ENCODE measurements at regions not wholly inside any gene's neighbourhood (a gene's known extent, or its start where the extent isn't known, plus 50 kb on each side); places are given as distances from the start of the nearest gene placed in this dataset.

DNA sequence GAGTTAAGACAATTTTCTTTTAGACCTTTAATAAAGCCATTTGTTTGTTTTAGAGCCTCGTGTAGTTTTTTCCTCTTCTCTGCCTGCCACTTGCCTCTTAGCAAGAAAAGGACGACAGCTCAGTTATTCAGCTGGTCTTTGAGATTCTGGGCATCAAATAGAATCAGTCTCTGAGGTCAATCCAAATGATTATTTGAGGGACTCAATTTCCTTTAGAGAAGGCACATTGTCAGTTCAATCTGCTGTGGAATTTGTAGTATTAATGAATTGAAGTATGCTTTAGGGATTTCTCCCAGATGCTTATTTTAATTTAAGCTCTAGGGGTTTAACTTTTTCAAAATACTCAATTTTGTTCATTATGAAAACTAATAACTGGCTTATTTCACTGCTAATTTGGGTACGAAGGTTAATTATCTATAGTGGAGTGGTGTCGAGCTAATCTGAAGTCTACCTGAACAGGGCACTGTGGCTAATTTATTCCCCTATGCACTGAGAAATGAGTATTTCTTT lies 841.2 kb upstream of the AUTS2 start:
- Histone ChIP-seq H3F3A (ENCODE audit: low read length, unreplicated experiment) (no peaks in the 10 kb centered on the region), H3K27ac (ENCODE audit: low read length) (no peak overlapping the region), H3K36me3 (ENCODE audit: low read depth, low read length) (no peaks in the 10 kb centered on the region), H3K4me2 (ENCODE audit: low read length) (no peak overlapping the region), H4K20me1 (ENCODE audit: low read length) (no peaks in the 10 kb centered on the region), H2AFZ (ENCODE audit: low read length) (no peak overlapping the region), H3K4me1 (ENCODE audit: insufficient read depth, low read length) (no peaks in the 10 kb centered on the region), H3K9me2 (replicated peaks; ENCODE audit: low read length) (no peaks in the 10 kb centered on the region), H3K9me3 (ENCODE audit: low read length) (no peaks in the 10 kb centered on the region), H3K4me3 (ENCODE audit: low read length) (no peak overlapping the region), H3K9ac (ENCODE audit: low read length) (no peak overlapping the region), H3K79me2 (ENCODE audit: low read length) (no peaks in the 10 kb centered on the region), H3K27me3 (ENCODE audit: low read length) (no peaks in the 10 kb centered on the region)
- no TSS peak for BruUV-seq (replicated peaks)
- ChIA-PET CTCF (no interaction called here), POLR2A (ENCODE audit: unreplicated experiment) (no interaction called here)
- ATAC-seq (no peak), DNase-seq (no peak)
- intact Hi-C loops (cut with micrococcal nuclease), result no loop called here
- TF ChIP-seq EZH2phosphoT487 (IDR thresholded peaks at IDR 0.05; ENCODE audit: borderline replicate concordance, low read length) (no peak), EZH2 (IDR thresholded peaks at IDR 0.05; ENCODE audit: low read length, unreplicated experiment) (no peak)
- TF ChIP-seq, protein P1, sequence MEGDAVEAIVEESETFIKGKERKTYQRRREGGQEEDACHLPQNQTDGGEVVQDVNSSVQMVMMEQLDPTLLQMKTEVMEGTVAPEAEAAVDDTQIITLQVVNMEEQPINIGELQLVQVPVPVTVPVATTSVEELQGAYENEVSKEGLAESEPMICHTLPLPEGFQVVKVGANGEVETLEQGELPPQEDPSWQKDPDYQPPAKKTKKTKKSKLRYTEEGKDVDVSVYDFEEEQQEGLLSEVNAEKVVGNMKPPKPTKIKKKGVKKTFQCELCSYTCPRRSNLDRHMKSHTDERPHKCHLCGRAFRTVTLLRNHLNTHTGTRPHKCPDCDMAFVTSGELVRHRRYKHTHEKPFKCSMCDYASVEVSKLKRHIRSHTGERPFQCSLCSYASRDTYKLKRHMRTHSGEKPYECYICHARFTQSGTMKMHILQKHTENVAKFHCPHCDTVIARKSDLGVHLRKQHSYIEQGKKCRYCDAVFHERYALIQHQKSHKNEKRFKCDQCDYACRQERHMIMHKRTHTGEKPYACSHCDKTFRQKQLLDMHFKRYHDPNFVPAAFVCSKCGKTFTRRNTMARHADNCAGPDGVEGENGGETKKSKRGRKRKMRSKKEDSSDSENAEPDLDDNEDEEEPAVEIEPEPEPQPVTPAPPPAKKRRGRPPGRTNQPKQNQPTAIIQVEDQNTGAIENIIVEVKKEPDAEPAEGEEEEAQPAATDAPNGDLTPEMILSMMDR (conservative IDR thresholded peaks at IDR 0.05; ENCODE audit: low read depth, low read length), result no peak

DNA sequence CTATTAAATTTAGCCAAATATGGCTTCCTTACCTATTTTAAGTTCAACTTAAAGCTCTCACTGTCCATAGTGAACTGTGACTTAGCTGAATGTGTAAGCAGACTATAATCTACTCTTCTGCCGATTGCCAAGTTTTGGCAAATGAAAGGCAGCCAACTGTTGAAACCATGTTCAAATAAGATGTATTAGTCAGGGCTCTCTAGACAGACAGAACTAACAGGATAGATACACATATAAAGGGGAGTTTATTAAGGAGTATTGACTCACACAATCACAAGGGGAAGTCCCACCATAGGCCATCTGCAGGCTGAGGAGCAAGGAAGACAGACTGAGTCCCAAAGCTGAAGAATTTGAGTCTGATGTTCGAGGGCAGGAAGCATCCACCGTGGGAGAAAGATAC lies 837.7 kb upstream of the AUTS2 start:
- no peak overlapping the region for H3K4me3 ChIP-seq (ENCODE audit: low read length)
- no peak overlapping the region for H3K27ac ChIP-seq (ENCODE audit: low read length)
- H3K4me1 ChIP-seq (ENCODE audit: insufficient read depth, low read length), result no peaks in the 10 kb centered on the region
- no peak for ATAC-seq
- no peak for DNase-seq
- no TSS peak for BruUV-seq (replicated peaks)
- no peaks in the 10 kb centered on the region for H3K79me2 ChIP-seq (ENCODE audit: low read length)
- H3K4me2 ChIP-seq (ENCODE audit: low read length), result no peak overlapping the region
- H2AFZ ChIP-seq (ENCODE audit: low read length), result no peak overlapping the region
- intact Hi-C loops (cut with micrococcal nuclease), result no loop called here
- no peaks in the 10 kb centered on the region for H4K20me1 ChIP-seq (ENCODE audit: low read length)
- H3K9me2 ChIP-seq (replicated peaks; ENCODE audit: low read length), result no peaks in the 10 kb centered on the region
- no peaks in the 10 kb centered on the region for H3K36me3 ChIP-seq (ENCODE audit: low read depth, low read length)
- TF ChIP-seq EZH2 (IDR thresholded peaks at IDR 0.05; ENCODE audit: low read length, unreplicated experiment) (no peak), EZH2phosphoT487 (IDR thresholded peaks at IDR 0.05; ENCODE audit: borderline replicate concordance, low read length) (no peak)
- TF ChIP-seq, protein P1 (conservative IDR thresholded peaks at IDR 0.05; ENCODE audit: low read depth, low read length), result no peak
- ChIA-PET CTCF (no interaction called here), POLR2A (ENCODE audit: unreplicated experiment) (no interaction called here)
- no peaks in the 10 kb centered on the region for H3F3A ChIP-seq (ENCODE audit: low read length, unreplicated experiment)
- H3K9ac ChIP-seq (ENCODE audit: low read length), result no peak overlapping the region
- H3K27me3 ChIP-seq (ENCODE audit: low read length), result no peaks in the 10 kb centered on the region
- H3K9me3 ChIP-seq (ENCODE audit: low read length), result no peaks in the 10 kb centered on the region

DNA sequence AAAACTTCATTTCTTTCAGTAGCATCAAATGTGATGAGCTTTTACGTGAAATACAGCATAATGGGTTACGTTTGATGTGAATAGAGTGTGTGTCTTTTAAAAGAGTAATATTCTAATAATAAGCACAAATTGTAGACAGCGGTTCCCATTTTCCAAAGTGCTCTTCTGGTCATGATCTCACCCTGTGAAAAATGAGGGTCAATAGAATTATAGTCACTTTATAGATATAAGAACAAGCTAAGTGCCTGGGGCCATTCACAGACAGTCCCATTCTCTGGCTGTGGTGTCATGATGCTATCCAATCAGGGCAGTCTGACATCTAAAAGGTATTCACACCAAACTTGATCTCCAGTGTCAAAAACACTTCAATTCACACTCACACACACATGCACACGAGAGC lies 830.8 kb upstream of the AUTS2 start:
- no peaks in the 10 kb centered on the region for H3K36me3 ChIP-seq (ENCODE audit: low read depth, low read length)
- no peak overlapping the region for H3K27ac ChIP-seq (ENCODE audit: low read length)
- TF ChIP-seq, protein P1 (conservative IDR thresholded peaks at IDR 0.05; ENCODE audit: low read depth, low read length), result no peak
- TF ChIP-seq EZH2phosphoT487 (IDR thresholded peaks at IDR 0.05; ENCODE audit: borderline replicate concordance, low read length) (no peak), EZH2 (IDR thresholded peaks at IDR 0.05; ENCODE audit: low read length, unreplicated experiment) (no peak)
- H3F3A ChIP-seq (ENCODE audit: low read length, unreplicated experiment), result no peaks in the 10 kb centered on the region
- no peaks in the 10 kb centered on the region for H3K79me2 ChIP-seq (ENCODE audit: low read length)
- H3K4me3 ChIP-seq (ENCODE audit: low read length), result no peak overlapping the region
- H3K9me2 ChIP-seq (replicated peaks; ENCODE audit: low read length), result no peaks in the 10 kb centered on the region
- CTCF ChIA-PET, result no interaction called here
- no TSS peak for BruUV-seq (replicated peaks)
- H2AFZ ChIP-seq (ENCODE audit: low read length), result no peak overlapping the region
- DNase-seq (no peak), ATAC-seq (no peak)
- H3K9me3 ChIP-seq (ENCODE audit: low read length), result 0 out of 2 replicates have a peak, but pooled peaks cover 6% of the 10 kb centered on the region
- POLR2A ChIA-PET (ENCODE audit: unreplicated experiment), result no interaction called here
- H3K4me1 ChIP-seq (ENCODE audit: insufficient read depth, low read length), result no peaks in the 10 kb centered on the region
- H4K20me1 ChIP-seq (ENCODE audit: low read length), result no peaks in the 10 kb centered on the region
- H3K27me3 ChIP-seq (ENCODE audit: low read length), result no peaks in the 10 kb centered on the region
- intact Hi-C loops (cut with micrococcal nuclease), result no loop called here
- no peak overlapping the region for H3K4me2 ChIP-seq (ENCODE audit: low read length)
- H3K9ac ChIP-seq (ENCODE audit: low read length), result no peak overlapping the region
